GM18519 (cell line): ENCODE measurements at regions not wholly inside any gene's neighbourhood (a gene's known extent, or its start where the extent isn't known, plus 50 kb on each side); places are given as distances from the start of the nearest gene placed in this dataset.
"Not testable (repeated sequence)": the region's sequence is repeated elsewhere in the genome, so short reads cannot be mapped to it uniquely, and the experiment has no call there.

Experiments used
- ATAC-seq: cut with Tn5 transposase; IDR thresholded peaks from one replicate; pipeline ENCODE4 v1.9.1; 2021; ENCODE audit warnings: mild to moderate bottlenecking, moderate library complexity; ENCODE audit not compliant: unreplicated experiment, low FRiP score

GRCh38 chr1:208344202-208344857 is 100.1 kb upstream of the PLXNA2 start:
- no peak for ATAC-seq

GRCh38 chr1:208347191-208347590 is 103.0 kb upstream of the PLXNA2 start:
- ATAC-seq: no peak

GRCh38 chr1:208349694-208350330 is 105.6 kb upstream of the PLXNA2 start:
- ATAC-seq: no peak

- no peak for ATAC-seq
Measured at GRCh38 chr1:208350815-208351214, 106.6 kb upstream of the PLXNA2 start.

- ATAC-seq: no peak
Measured at GRCh38 chr1:208351838-208352237, 107.7 kb upstream of the PLXNA2 start.

- not testable (repeated sequence) for ATAC-seq
Measured at GRCh38 chr1:208353797-208354196, 109.6 kb upstream of the PLXNA2 start.

- ATAC-seq: no peak
Measured at GRCh38 chr1:208357644-208358507, 113.7 kb upstream of the PLXNA2 start.

- no peak for ATAC-seq
Measured at GRCh38 chr1:208358651-208359050, 114.5 kb upstream of the PLXNA2 start.

- ATAC-seq: no peak
Measured at GRCh38 chr1:208362011-208362410, 117.8 kb upstream of the PLXNA2 start.

- no peak for ATAC-seq
Measured at GRCh38 chr1:208366559-208366958, 122.4 kb upstream of the PLXNA2 start.

- no peak for ATAC-seq
Measured at GRCh38 chr1:208369045-208369444, 124.9 kb upstream of the PLXNA2 start.

- no peak for ATAC-seq
Measured at GRCh38 chr1:208369658-208370057, 125.5 kb upstream of the PLXNA2 start.

- no peak for ATAC-seq
Measured at GRCh38 chr1:208374391-208374941, 130.3 kb upstream of the PLXNA2 start.

GRCh38 chr1:208381481-208381880 is 137.3 kb upstream of the PLXNA2 start:
- ATAC-seq: no peak

GRCh38 chr1:208387908-208388811 is 144.0 kb upstream of the PLXNA2 start:
- ATAC-seq: no peak

- ATAC-seq: no peak
Measured at GRCh38 chr1:208393416-208393815, 149.2 kb upstream of the PLXNA2 start.

GRCh38 chr1:208393826-208394225 is 149.6 kb upstream of the PLXNA2 start:
- no peak for ATAC-seq

- no peak for ATAC-seq
Measured at GRCh38 chr1:208397286-208397685, 153.1 kb upstream of the PLXNA2 start.

- ATAC-seq: no peak
Measured at GRCh38 chr1:208405014-208405413, 160.8 kb upstream of the PLXNA2 start.

GRCh38 chr1:208409176-208409575 is 165.0 kb upstream of the PLXNA2 start:
- no peak for ATAC-seq
